WERI-Rb-1 (cell line): ENCODE measurements at regions not wholly inside any gene's neighbourhood (a gene's known extent, or its start where the extent isn't known, plus 50 kb on each side); places are given as distances from the start of the nearest gene placed in this dataset.

ENCODE experiments used
- DNase-seq: peaks from one replicate; pipeline ENCODE4 v3.0.0-alpha.2; 2020
- H3K27ac ChIP-seq: fragments of 250-450 bp; sonication (Bioruptor Pico); 2 replicates; pipeline ENCODE4 v1.5.1; 2020; ENCODE audit warnings: mild to moderate bottlenecking, moderate library complexity
- H3K27me3 ChIP-seq: fragments of 250-450 bp; sonication (Bioruptor Pico); 2 replicates; pipeline ENCODE4 v1.5.1; 2021; ENCODE audit warnings: mild to moderate bottlenecking, low read depth, moderate library complexity; ENCODE audit not compliant: insufficient read depth, severe bottlenecking
- H3K36me3 ChIP-seq: fragments of 250-450 bp; sonication (Bioruptor Pico); 2 replicates; pipeline ENCODE4 v1.5.1; 2020; ENCODE audit warnings: mild to moderate bottlenecking, moderate library complexity
- H3K4me3 ChIP-seq: 2 replicates; pipeline ENCODE4 v1.5.1; 2011; ENCODE audit warnings: low read depth, mild to moderate bottlenecking, control low read depth, low read length
- H3K9me3 ChIP-seq: fragments of 250-450 bp; sonication (Bioruptor Pico); 2 replicates; pipeline ENCODE4 v1.5.1; 2021; ENCODE audit warnings: mild to moderate bottlenecking, moderate library complexity; ENCODE audit not compliant: severe bottlenecking
- CTCF ChIP-seq: IDR thresholded peaks from 2 replicates; pipeline ENCODE4 v1.5.1; 2011; ENCODE audit warnings: low read depth, mild to moderate bottlenecking, control low read depth, inconsistent platforms, low read length

- H3K27ac ChIP-seq, result no peak overlapping the region
- H3K9me3 ChIP-seq, result no peaks in the 10 kb centered on the region
- no peak for DNase-seq
- no peak for TF ChIP-seq CTCF
- no peaks in the 10 kb centered on the region for H3K36me3 ChIP-seq
- H3K27me3 ChIP-seq, result peaks cover 78% of the 10 kb centered on the region
- no peak overlapping the region for H3K4me3 ChIP-seq
These were observed 209.9 kb downstream of the ZNF365 start for GRCh38 chr10:62583876-62584615.

GRCh38 chr10:62584731-62585130, 210.6 kb downstream of the ZNF365 start:
- Histone ChIP-seq H3K27ac (no peak overlapping the region), H3K36me3 (no peaks in the 10 kb centered on the region), H3K4me3 (no peak overlapping the region), H3K27me3 (peaks cover 78% of the 10 kb centered on the region), H3K9me3 (no peaks in the 10 kb centered on the region)
- no peak for TF ChIP-seq CTCF
- DNase-seq, result no peak

DNA sequence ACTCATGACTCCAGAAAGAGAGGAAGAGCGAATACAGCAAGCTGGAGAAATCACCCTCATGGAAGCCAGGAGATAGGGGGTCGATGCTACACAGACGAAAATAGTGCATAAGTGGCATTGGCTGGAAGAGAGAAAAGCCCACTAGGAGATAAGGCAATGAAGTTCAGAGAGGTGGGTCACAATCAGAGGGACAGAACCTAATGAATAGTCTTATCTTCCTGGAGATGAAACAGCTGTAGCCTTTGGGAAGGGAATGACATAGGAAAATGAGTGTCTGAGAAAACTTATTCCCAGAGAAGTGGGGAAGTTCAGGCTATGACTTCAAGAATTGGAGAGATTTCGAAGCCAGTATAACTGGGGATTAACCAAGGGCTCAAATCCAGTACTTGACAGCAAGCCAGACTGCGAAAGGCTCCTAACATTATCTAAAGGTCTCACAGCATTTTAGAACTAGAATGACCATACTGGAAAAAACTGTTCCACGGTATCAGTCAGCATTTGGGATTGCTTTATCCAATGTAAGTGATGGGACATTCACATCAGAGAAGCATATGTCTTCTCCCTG, 211.1 kb downstream of the ZNF365 start:
- Histone ChIP-seq H3K36me3 (no peaks in the 10 kb centered on the region), H3K27ac (no peak overlapping the region), H3K27me3 (peaks cover 78% of the 10 kb centered on the region), H3K4me3 (no peak overlapping the region), H3K9me3 (no peaks in the 10 kb centered on the region)
- no peak for DNase-seq
- no peak for TF ChIP-seq CTCF

GRCh38 chr10:62587011-62587410, 212.8 kb downstream of the ZNF365 start:
- no peak for DNase-seq
- H3K36me3 ChIP-seq, result no peaks in the 10 kb centered on the region
- H3K9me3 ChIP-seq, result no peaks in the 10 kb centered on the region
- no peak overlapping the region for H3K4me3 ChIP-seq
- H3K27me3 ChIP-seq, result peaks cover 83% of the 10 kb centered on the region
- no peak for TF ChIP-seq CTCF
- no peak overlapping the region for H3K27ac ChIP-seq

- H3K9me3 ChIP-seq, result no peaks in the 10 kb centered on the region
- TF ChIP-seq CTCF, result no peak
These were observed 213.9 kb downstream of the ZNF365 start for GRCh38 chr10:62588116-62588515.

More at GRCh38 chr10:62588116-62588515, 213.9 kb downstream of the ZNF365 start:
- H3K36me3 ChIP-seq, result no peaks in the 10 kb centered on the region
- no peak overlapping the region for H3K27ac ChIP-seq
- no peak for DNase-seq
- no peak overlapping the region for H3K4me3 ChIP-seq
- H3K27me3 ChIP-seq, result peaks cover 84% of the 10 kb centered on the region
